H1 (cell line): ENCODE measurements at regions not wholly inside any gene's neighbourhood (a gene's known extent, or its start where the extent isn't known, plus 50 kb on each side); places are given as distances from the start of the nearest gene placed in this dataset.

Source experiments
- CTCF ChIA-PET: fragments of 300-600 bp; sonication (Branson Sonifier 250); formaldehyde crosslinking; loops from one replicate; lab custom pipeline; 2021; ENCODE audit not compliant: partially characterized antibody; lab: Charles Lee
- POLR2A ChIA-PET: fragments of 300-600 bp; sonication (Branson Sonifier 250); formaldehyde crosslinking; loops from one replicate; lab custom pipeline; 2021; ENCODE audit warnings: inconsistent platforms; ENCODE audit not compliant: partially characterized antibody; lab: Charles Lee
- DNase-seq, 2 experiments: peaks; one replicate each; pipeline versions ENCODE4 v3.0.0 to v3.0.0-alpha.2; 2010 to 2022; ENCODE audit warnings: low spot score in 2 of 2, low read depth in 1 of 2, mixed read lengths in 1 of 2
- FAIRE-seq: peaks from 2 replicates; lab custom pipeline; 2011; peaks lifted over from hg19 to GRCh38; lab: Jason Lieb, UNC
- H2AFZ ChIP-seq: 2 replicates; pipeline ENCODE4 v1.8.1; 2012; ENCODE audit warnings: low read length, inconsistent platforms
- H2AK5ac ChIP-seq: 2 replicates; pipeline ENCODE4 v1.6.1; 2013; ENCODE audit warnings: low read depth, low read length
- H2BK120ac ChIP-seq: replicated peaks from 2 replicates; pipeline ENCODE3; 2013; ENCODE audit warnings: low read depth, low read length, inconsistent platforms
- H2BK12ac ChIP-seq: 2 replicates; pipeline ENCODE4 v1.6.1; 2013; ENCODE audit warnings: low read depth, low read length
- H2BK15ac ChIP-seq: 2 replicates; pipeline ENCODE4 v1.6.1; 2013; ENCODE audit warnings: low read length
- H2BK20ac ChIP-seq: 2 replicates; pipeline ENCODE4 v1.6.1; 2013; ENCODE audit warnings: low read length
- H2BK5ac ChIP-seq: 2 replicates; pipeline ENCODE4 v1.6.1; 2013; ENCODE audit warnings: low read depth, low read length
- H3K14ac ChIP-seq: 2 replicates; pipeline ENCODE4 v1.6.1; 2013; ENCODE audit warnings: inconsistent platforms; ENCODE audit not compliant: insufficient read length
- H3K18ac ChIP-seq: 2 replicates; pipeline ENCODE4 v1.6.1; 2013; ENCODE audit warnings: low read length; ENCODE audit errors: extremely low read depth
- H3K23ac ChIP-seq: 2 replicates; pipeline ENCODE4 v1.6.1; 2013; ENCODE audit warnings: inconsistent platforms; ENCODE audit not compliant: insufficient read length
- H3K23me2 ChIP-seq: 2 replicates; pipeline ENCODE4 v1.6.1; 2013; ENCODE audit warnings: low read depth, low read length
- H3K27ac ChIP-seq: 2 replicates; pipeline ENCODE4 v1.6.1; 2011; ENCODE audit warnings: low read depth, low read length, inconsistent platforms
- H3K27me3 ChIP-seq, 4 experiments: replicated peaks in 1 of 4; 1 replicate in 1 of 4; 2 replicates in 3 of 4; pipeline versions ENCODE4 v1.6.1 to v1.8.1; 2011 to 2013; ENCODE audit warnings: low read length in 3 of 4, mild to moderate bottlenecking in 3 of 4, inconsistent platforms in 2 of 4, mixed read lengths in 2 of 4, moderate library complexity in 1 of 4; ENCODE audit not compliant: control insufficient read depth in 3 of 4, insufficient read depth in 3 of 4; ENCODE audit errors: extremely low read depth in 1 of 4
- H3K36me3 ChIP-seq, 4 experiments: 2 replicates each; pipeline versions ENCODE4 v1.6.1 to v1.8.1; 2011 to 2013; ENCODE audit warnings: mild to moderate bottlenecking in 4 of 4, low read length in 3 of 4, moderate library complexity in 2 of 4, control low read depth in 1 of 4, inconsistent platforms in 1 of 4; ENCODE audit not compliant: insufficient read depth in 4 of 4, control insufficient read depth in 2 of 4
- H3K4ac ChIP-seq: replicated peaks from 2 replicates; pipeline ENCODE3; 2013; ENCODE audit warnings: low read length, low read depth, mixed read lengths, inconsistent platforms; ENCODE audit not compliant: insufficient read length
- H3K4me1 ChIP-seq, 4 experiments: replicated peaks in 1 of 4; 1 replicate in 1 of 4; 2 replicates in 3 of 4; pipeline versions ENCODE4 v1.6.1 to v1.8.1; 2011 to 2013; ENCODE audit warnings: low read length in 3 of 4, inconsistent platforms in 2 of 4, mixed read lengths in 1 of 4; ENCODE audit not compliant: insufficient read depth in 4 of 4, control insufficient read depth in 3 of 4
- H3K4me2 ChIP-seq, 2 experiments: 2 replicates each; pipeline versions ENCODE4 v1.6.1 to v1.8.1; 2011 to 2013; ENCODE audit warnings: low read depth in 2 of 2, low read length in 2 of 2, control low read depth in 1 of 2, inconsistent platforms in 1 of 2, mild to moderate bottlenecking in 1 of 2; ENCODE audit not compliant: insufficient read depth in 1 of 2
- H3K4me3 ChIP-seq, 4 experiments: fragments of 200-600, 300-600 bp in 1 of 4; sonication (generic), shearing (Covaris generic), sonication (Bioruptor Twin) in 1 of 4; 2 replicates each; pipeline versions ENCODE4 v1.5.1 to v1.8.1; 2011 to 2016; ENCODE audit warnings: low read length in 4 of 4, low read depth in 3 of 4, control low read depth in 2 of 4, inconsistent platforms in 2 of 4, mild to moderate bottlenecking in 2 of 4, mixed read lengths in 1 of 4, moderate library complexity in 1 of 4; ENCODE audit not compliant: insufficient read depth in 2 of 4; ENCODE audit errors: extremely low read depth in 1 of 4
- H3K56ac ChIP-seq: replicated peaks from 2 replicates; pipeline ENCODE3; 2013; ENCODE audit warnings: low read depth, mild to moderate bottlenecking, mixed read lengths, low read length, inconsistent platforms; ENCODE audit not compliant: insufficient read length
- H3K79me1 ChIP-seq: 2 replicates; pipeline ENCODE4 v1.6.1; 2013; ENCODE audit warnings: low read depth, low read length, control low read depth
- H3K79me2 ChIP-seq, 2 experiments: 2 replicates each; pipeline versions ENCODE4 v1.6.1 to v1.8.1; 2012 to 2013; ENCODE audit warnings: low read length in 2 of 2, mild to moderate bottlenecking in 2 of 2, inconsistent platforms in 1 of 2; ENCODE audit not compliant: insufficient read depth in 2 of 2, control insufficient read depth in 1 of 2
- H3K9ac ChIP-seq, 4 experiments: replicated peaks in 1 of 4; 1 replicate in 1 of 4; 2 replicates in 3 of 4; pipeline versions ENCODE4 v1.6.1 to v1.8.1; 2011 to 2013; ENCODE audit warnings: low read depth in 3 of 4, low read length in 3 of 4, control low read depth in 2 of 4, mild to moderate bottlenecking in 2 of 4, moderate library complexity in 2 of 4, inconsistent platforms in 1 of 4; ENCODE audit errors: extremely low read depth in 1 of 4
- H3K9me3 ChIP-seq, 2 experiments: 2 replicates each; pipeline versions ENCODE4 v1.6.1 to v1.8.1; 2012 to 2013; ENCODE audit warnings: mild to moderate bottlenecking in 2 of 2, moderate library complexity in 2 of 2, control low read depth in 1 of 2, inconsistent platforms in 1 of 2, low read depth in 1 of 2, low read length in 1 of 2, mixed read lengths in 1 of 2; ENCODE audit not compliant: insufficient read depth in 2 of 2
- H4K20me1 ChIP-seq, 2 experiments: replicated peaks in 1 of 2; 2 replicates each; pipeline versions ENCODE3 to v1.8.1; 2011 to 2013; ENCODE audit warnings: inconsistent platforms in 2 of 2, low read length in 2 of 2, mild to moderate bottlenecking in 1 of 2; ENCODE audit not compliant: insufficient read depth in 2 of 2, control insufficient read depth in 1 of 2
- H4K5ac ChIP-seq: 2 replicates; pipeline ENCODE4 v1.6.1; 2013; ENCODE audit warnings: low read length, low read depth, mixed read lengths, inconsistent platforms; ENCODE audit not compliant: insufficient read length
- H4K8ac ChIP-seq: 2 replicates; pipeline ENCODE4 v1.8.0; 2013; ENCODE audit warnings: mild to moderate bottlenecking, moderate library complexity, low read length, inconsistent platforms; ENCODE audit not compliant: insufficient read depth; ENCODE audit errors: extremely low read depth
- H4K91ac ChIP-seq: replicated peaks from 2 replicates; pipeline ENCODE3; 2013; ENCODE audit warnings: low read length, mixed read lengths, inconsistent platforms; ENCODE audit not compliant: insufficient read length
- CBX5 ChIP-seq: fragments of 300-800, 300-1000 bp; sonication (generic); IDR thresholded peaks from 2 replicates; pipeline ENCODE4 v1.7.1; 2016; ENCODE audit warnings: antibody characterized with exemption, low read length, low read depth
- MAFK ChIP-seq: IDR thresholded peaks from 2 replicates; pipeline ENCODE4 v1.6.1; 2012; ENCODE audit warnings: low read depth, mild to moderate bottlenecking, improper control_type of control experiment, low read length
- RBBP5 ChIP-seq: IDR thresholded peaks from 2 replicates; pipeline ENCODE4 v1.7.1; 2012; ENCODE audit warnings: low read depth, mild to moderate bottlenecking, inconsistent platforms, low read length, moderate library complexity, borderline replicate concordance
- TBP ChIP-seq: IDR thresholded peaks from 2 replicates; pipeline ENCODE4 v1.6.1; 2011; ENCODE audit warnings: low read depth, low read length, improper control_type of control experiment
- WGBS, 2 experiments: shearing (Covaris generic) in 1 of 2; methylation state at CpG; one replicate each; pipeline versions ENCODE4 v1.1.6 to v1.1.7; 2013 to 2015; ENCODE audit warnings: low lambda C conversion rate in 2 of 2, mixed read lengths in 2 of 2, inconsistent platforms in 1 of 2, low coverage in 1 of 2, missing lambda C conversion rate in 1 of 2; ENCODE audit not compliant: insufficient replicate concordance in 2 of 2, insufficient coverage in 1 of 2, insufficient read length in 1 of 2; ENCODE audit errors: extremely low coverage in 1 of 2, missing lambda C conversion rate in 1 of 2; 5-methylcytosine and 5-hydroxymethylcytosine counted together

DNA sequence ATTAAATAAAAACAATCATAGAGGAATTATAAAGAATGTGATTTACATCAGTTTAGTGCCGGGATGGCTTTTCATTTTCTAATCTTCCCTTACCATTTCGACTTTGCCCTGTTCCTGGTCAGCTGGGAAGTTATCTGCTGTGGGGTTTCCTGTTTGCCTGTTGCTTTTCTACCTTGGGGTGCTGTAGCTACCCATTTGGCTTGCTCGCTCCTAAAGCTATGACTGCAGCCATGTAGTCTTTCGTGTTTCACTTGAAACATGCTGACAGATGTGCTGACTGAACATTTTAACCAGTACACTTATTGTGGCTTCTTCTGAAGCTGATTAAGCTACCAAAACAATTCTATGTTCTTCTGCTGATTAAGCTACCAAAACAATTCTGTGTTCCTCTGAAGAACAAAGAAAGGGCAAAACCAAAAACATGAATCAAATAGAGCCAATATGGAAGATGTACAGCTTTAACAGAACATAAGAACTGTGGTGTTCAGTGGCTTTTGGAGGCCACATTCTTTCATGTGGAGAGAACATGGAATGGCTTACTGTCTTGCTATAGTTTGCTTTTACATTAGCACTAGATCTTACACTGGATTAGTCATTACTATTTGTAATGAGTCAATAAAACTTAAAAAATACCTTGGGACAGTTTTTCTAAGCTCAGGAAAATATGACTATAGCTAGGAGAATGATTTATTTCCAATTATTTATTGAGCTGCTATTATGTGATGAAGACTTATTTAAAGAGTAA, 440.4 kb downstream of the SPRY1 start:
- Histone ChIP-seq H4K8ac (no peak overlapping the region), H2BK5ac (no peak overlapping the region), H3K4me3 (no peak overlapping the region), H2AK5ac (no peak overlapping the region), H4K5ac (no peak overlapping the region), H3K14ac (no peak overlapping the region), H2AFZ (peak overlapping the region; percentile 93; the same call in 1 of the 2 replicates), H3K79me1 (no peaks in the 10 kb centered on the region), H3K23ac (no peak overlapping the region), H3K23me2 (no peaks in the 10 kb centered on the region), H3K27me3 (no peaks in the 10 kb centered on the region), H3K36me3 (no peaks in the 10 kb centered on the region), H4K91ac (no peak overlapping the region), H3K4me2 (no peak overlapping the region), H2BK120ac (no peak overlapping the region), H2BK20ac (no peak overlapping the region), H3K56ac (no peak overlapping the region), H3K4ac (no peak overlapping the region), H3K27ac (no peak overlapping the region), H3K4me1 (no peaks in the 10 kb centered on the region), H3K9me3 (no peaks in the 10 kb centered on the region), H3K9ac (no peak overlapping the region), H3K18ac (no peak overlapping the region), H3K79me2 (no peaks in the 10 kb centered on the region), H2BK12ac (no peak overlapping the region), H4K20me1 (no peaks in the 10 kb centered on the region), H2BK15ac (no peak overlapping the region)
- 87% methylated on average over 4 of the region's 4 CpGs; no CpG with 5 or more reads in 1 of the 2 experiments for WGBS, 2 experiments
- ChIA-PET POLR2A (interaction anchor here (0.6 to 0.7 kb wide), 2 partner anchors 19 to 22 kb away, joined by 3 read pairs; no protein-coding TSS in a partner anchor), CTCF (interaction anchor here (0.6 to 1.6 kb wide), 2 partner anchors 109 to 956 kb away, joined by 3 to 4 read pairs; no protein-coding TSS in a partner anchor)
- DNase-seq (no peak), FAIRE-seq (no peak)
- TF ChIP-seq RBBP5 (no peak), MAFK (no peak), CBX5 (no peak), TBP (no peak)
